ENCODE measurements at regions not wholly inside any gene's neighbourhood (a gene's known extent, or its start where the extent isn't known, plus 50 kb on each side); places are given as distances from the start of the nearest gene placed in this dataset.

GRCh38 chr13:68064001-68064770 lies 834.0 kb upstream of the PCDH9 start:
- TF ChIP-seq, protein P1, sequence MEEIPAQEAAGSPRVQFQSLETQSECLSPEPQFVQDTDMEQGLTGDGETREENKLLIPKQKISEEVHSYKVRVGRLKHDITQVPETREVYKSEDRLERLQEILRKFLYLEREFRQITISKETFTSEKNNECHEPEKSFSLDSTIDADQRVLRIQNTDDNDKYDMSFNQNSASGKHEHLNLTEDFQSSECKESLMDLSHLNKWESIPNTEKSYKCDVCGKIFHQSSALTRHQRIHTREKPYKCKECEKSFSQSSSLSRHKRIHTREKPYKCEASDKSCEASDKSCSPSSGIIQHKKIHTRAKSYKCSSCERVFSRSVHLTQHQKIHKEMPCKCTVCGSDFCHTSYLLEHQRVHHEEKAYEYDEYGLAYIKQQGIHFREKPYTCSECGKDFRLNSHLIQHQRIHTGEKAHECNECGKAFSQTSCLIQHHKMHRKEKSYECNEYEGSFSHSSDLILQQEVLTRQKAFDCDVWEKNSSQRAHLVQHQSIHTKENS (CRISPR knock-in tag; IDR thresholded peaks at IDR 0.05): no peak
- no peak for TF ChIP-seq LARP7 (IDR thresholded peaks at IDR 0.05)

Data from K562 (cell line).